ENCODE measurements at regions not wholly inside any gene's neighbourhood (a gene's known extent, or its start where the extent isn't known, plus 50 kb on each side); places are given as distances from the start of the nearest gene placed in this dataset.

GRCh38 chr4:14264437-14264836 is 636.9 kb upstream of the BOD1L1 start:
- no peak for DNase-seq

DNA sequence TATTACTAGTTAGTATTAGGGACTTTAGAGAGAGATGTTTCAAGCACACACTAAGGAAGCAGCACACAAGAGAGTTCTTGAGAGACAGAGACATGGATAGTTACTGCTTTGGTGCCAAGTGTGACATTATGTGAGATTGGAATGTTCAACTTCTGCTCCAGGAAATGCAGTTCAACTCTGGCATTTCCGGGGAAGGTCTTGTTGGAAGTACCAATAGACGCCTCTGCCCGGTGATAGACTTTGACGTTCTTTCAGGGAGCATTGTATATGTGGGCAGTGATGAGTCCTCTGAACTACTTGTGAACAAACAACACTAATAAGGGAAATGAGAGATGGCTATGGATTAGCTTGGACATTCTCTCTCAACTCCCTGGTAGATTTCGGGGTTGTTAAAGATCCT is 638.1 kb upstream of the BOD1L1 start:
- DNase-seq: no peak

- DNase-seq: peak; percentile 86
Measured at GRCh38 chr4:14267373-14268060, 640.0 kb upstream of the BOD1L1 start.

DNA sequence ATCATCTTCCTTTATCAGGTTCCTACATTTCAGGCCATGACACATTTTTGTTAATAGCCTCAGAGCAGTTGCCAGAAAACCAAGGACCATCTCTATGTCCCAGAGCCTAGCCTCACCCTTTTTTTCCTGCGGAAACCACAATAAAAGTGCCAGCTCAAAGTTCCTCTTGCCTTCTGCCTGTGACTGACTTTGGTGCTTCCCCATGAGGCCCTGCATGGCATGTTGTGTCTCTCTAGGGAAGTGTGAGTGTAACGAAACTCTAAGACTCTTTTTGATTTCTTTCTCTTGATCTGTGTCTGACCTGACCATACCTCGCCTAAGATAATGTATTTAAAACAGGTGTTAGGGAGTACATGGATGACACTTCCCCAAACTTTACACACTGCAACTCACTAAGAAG is 642.3 kb upstream of the BOD1L1 start:
- no peak for DNase-seq

- no peak for DNase-seq
Measured at GRCh38 chr4:14272206-14272605, 644.7 kb upstream of the BOD1L1 start.

DNA sequence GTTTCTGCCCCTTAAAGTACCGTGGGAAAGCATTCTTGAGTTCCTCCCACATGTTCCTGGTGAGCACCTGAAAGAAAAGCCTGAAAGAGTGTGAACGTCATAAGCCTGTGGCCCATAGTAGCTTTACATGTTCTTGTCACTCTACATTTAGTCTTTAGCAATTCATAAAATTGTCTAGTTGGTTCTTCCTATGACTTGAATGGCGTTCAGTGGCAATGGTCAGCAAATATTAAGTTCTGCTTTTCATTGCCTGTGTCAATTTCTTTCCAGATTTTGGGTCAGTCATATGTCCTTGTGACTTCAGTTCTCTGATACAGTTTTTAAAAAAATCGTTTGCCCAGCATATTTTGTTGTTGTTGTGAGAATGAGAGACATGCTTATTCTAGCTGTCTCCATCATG is 650.0 kb upstream of the BOD1L1 start:
- no peak for DNase-seq

DNA sequence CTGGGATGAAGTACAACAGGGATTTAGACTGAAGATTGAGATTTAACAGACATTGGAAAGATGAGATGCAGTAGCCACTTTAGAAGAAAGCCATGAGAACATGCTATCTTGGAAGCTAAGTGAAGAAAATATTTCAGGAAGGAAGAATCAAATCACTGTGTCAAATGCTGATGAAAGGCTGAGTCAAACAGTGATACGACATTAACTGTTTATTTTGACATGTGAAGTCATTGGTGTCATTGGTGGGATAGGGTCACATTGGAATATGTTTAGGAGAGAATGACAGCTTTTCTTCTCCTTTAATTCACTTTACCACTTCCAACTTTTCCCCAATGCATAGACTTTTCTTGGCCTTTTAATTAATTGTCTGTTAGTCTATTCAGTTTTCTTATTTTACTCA is 653.0 kb upstream of the BOD1L1 start:
- no peak for DNase-seq

DNA sequence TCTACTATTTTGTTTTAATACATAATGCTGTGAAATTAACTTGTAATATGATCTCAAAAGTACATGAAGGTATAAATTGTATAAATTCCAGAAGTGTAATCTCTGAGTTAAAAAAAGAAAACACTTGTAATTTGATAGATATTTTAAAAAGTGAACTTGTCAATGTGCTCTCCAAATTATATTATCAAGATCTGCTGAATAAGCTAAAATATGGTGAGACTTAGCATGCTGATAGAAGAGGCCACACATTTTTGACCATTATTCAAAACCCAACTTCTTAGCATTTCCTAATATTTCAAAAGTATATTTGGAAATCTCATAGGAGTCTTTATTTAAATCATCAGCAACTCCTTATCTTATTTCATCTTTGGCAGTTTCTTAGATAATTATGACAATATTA is 657.1 kb upstream of the BOD1L1 start:
- DNase-seq: no peak

DNA sequence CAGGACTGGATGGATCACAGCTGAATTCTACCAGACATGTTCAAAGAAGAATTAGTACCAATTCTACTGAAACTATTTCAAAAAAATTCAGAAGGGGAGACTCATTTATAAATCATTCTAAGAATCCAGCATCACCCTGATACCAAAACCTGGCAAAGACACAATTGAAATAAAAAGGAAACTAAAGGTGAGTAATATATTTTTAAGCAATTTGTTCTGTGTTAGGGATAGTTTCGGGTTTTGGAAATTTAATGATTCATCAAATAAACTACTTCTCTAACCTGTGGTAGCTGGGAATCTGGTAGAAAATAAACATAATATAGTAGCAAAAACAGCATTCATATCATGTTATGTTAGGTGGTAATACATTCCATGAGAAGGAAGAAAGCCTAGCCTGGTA is 662.2 kb upstream of the BOD1L1 start:
- DNase-seq: no peak

GRCh38 chr4:14293582-14293981 is 666.1 kb upstream of the BOD1L1 start:
- DNase-seq: no peak

GRCh38 chr4:14294611-14295010 is 667.1 kb upstream of the BOD1L1 start:
- no peak for DNase-seq

DNA sequence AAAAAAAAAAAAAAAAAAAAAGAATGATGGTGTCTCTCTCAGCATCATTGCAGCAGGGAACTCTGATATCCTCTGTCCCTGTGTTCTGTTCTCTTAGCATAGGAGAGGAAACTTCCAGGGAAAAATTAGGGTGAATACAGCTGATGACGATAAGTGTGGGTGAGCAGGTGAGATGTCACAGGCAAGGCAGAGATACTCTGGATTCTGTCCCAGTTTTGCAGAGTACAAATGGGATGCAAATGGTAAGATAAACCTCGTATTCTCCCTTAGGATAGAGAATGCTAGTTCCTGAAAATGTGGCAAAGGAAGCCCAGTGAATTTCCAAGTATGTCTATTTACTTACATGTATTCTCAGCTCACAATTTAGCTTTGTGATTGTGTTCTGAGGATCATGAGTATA is 671.6 kb upstream of the BOD1L1 start:
- DNase-seq: no peak

- no peak for DNase-seq
Measured at GRCh38 chr4:14302021-14302420, 674.5 kb upstream of the BOD1L1 start.

DNA sequence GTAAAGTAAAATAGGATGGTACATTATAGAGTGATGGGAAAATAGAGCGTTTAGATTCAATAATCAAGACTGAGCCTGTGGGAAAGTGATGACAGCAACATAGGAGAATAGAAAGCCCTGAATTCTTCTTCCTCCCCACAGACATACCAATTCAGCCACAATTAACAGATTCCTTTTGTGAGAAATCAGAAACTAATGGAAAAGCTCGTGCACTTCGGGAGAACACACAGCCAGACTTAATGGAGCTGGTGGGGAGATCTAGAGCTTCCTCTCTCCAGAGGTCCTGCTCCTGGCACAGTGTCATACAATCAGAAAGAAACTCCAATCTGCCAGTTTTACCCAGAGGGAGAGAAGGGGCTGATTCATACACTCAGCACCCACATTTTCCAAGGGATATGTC is 676.3 kb upstream of the BOD1L1 start:
- DNase-seq: no peak

DNA sequence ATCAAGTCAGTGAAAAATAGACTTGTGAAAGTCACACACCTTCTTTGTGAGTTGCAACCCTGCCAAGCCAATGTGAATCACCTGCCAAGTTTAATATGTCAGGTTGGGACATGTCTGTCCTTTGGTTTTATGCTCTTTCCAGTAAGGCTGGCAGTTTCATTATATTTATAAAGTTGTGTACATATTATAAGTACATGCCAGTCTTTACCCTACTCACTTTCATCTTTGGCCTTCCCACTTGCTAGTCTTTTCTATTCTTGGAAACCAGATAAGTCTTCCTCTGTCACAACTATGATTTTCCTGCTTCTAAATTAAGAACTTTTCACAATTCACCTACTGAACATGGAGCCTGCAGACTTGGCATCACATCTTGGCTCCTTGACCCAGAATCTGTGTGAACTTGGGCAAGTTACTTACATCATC is 680.7 kb upstream of the BOD1L1 start:
- no peak for DNase-seq

- DNase-seq: no peak
Measured at GRCh38 chr4:14309431-14309830, 681.9 kb upstream of the BOD1L1 start.

DNA sequence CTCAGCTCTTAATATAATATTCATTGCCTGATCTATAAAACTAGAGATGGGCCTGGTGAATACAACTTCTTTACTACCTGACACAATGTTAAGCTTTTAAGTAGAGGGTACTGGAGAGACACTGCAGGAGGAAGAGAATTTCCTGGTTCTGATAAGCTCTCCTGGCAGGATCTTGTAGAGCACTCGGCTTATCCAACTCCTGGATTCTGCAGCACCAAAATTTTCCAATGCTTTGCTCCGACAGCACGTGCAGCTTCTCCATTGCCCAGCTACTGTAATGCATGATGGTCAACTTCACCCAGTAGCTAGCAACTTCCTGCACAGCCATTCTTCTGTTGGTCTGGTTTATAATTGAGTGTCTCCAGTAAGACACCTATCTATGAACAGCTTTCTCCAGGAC is 686.2 kb upstream of the BOD1L1 start:
- no peak for DNase-seq

- DNase-seq: no peak
Measured at GRCh38 chr4:14315129-14315528, 687.2 kb upstream of the CPEB2 start.

DNA sequence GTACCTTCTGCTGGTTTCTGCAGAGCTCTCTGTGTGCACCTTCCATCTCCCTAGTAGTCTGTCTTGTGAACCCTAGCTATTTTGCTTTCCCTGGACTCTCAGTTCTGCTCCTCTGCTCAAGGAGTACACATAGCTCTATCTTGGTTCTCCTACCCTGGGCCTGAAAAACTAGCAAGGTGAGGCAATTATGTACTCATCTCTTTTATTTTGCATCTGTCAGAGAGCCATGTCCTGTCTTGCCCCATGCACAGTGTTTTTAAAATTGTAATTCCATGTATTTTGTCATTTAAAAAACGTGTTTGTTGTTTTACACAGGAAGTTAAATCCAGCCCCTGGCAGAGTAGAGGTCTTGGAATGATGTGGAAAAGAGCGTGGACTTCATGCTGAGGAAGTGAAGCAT is 684.9 kb upstream of the CPEB2 start:
- DNase-seq: no peak

GRCh38 chr4:14318671-14319070 is 683.6 kb upstream of the CPEB2 start:
- no peak for DNase-seq

- DNase-seq: no peak
Measured at GRCh38 chr4:14321723-14322122, 680.6 kb upstream of the CPEB2 start.

DNA sequence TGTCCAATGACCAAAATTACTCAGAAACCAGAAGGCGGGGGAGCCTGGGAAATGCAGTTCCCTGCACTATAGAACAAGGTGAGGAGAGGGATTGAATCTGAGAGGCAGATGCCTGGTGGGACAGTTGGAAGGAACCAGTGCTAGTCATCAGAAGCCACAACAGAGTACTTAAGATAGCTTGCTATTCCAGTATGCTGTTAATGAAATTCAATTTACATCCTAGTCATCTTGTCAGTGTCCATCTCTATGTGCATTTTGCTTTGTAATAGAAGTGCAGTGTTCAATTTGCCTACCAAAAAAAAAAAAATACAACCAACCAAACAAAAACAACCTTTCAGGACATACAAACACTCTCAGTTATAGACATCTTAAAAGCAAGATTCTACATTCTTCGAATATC is 679.1 kb upstream of the CPEB2 start:
- no peak for DNase-seq

DNA sequence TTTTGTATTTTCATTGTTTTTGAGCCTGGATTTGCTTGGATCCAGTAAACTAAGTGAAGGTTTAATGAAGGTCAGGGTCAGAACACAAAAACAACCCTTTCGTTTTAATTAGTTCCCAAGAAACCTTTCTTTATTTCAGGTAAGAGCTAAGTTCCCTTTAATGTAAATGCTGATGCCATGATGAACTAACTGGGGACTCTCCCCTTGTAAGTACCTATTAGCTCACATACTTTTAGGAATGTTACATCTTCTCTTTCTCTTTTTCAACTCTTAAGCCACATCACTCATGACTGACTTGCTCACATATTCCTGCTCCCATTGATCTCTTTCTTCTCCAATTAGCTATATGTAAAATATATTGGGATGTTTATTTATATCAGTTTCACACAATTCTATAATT is 673.1 kb upstream of the CPEB2 start:
- no peak for DNase-seq

- DNase-seq: no peak
Measured at GRCh38 chr4:14333616-14334015, 668.7 kb upstream of the CPEB2 start.

DNA sequence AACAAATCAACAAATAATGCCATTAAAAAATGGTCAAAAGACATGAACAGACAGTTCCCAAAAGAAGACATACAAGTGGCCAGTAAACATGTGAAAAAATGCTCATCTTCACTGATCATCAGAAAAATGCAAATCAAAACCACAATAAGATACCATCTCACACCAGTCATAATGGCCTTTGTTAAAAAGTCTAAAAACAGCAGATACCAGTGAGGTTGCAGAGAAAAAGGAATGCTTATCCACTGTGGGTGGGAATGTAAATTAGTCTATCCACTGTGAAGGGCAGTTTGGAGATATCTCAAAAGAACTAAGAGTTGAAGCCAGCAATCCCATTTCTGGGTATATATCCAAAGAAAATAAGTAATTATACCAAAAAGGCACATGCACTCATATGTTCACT is 668.1 kb upstream of the CPEB2 start:
- DNase-seq: no peak

- DNase-seq: no peak
Measured at GRCh38 chr4:14335872-14336271, 666.4 kb upstream of the CPEB2 start.
